ENCODE measurements at regions not wholly inside any gene's neighbourhood (a gene's known extent, or its start where the extent isn't known, plus 50 kb on each side); places are given as distances from the start of the nearest gene placed in this dataset.

DNA sequence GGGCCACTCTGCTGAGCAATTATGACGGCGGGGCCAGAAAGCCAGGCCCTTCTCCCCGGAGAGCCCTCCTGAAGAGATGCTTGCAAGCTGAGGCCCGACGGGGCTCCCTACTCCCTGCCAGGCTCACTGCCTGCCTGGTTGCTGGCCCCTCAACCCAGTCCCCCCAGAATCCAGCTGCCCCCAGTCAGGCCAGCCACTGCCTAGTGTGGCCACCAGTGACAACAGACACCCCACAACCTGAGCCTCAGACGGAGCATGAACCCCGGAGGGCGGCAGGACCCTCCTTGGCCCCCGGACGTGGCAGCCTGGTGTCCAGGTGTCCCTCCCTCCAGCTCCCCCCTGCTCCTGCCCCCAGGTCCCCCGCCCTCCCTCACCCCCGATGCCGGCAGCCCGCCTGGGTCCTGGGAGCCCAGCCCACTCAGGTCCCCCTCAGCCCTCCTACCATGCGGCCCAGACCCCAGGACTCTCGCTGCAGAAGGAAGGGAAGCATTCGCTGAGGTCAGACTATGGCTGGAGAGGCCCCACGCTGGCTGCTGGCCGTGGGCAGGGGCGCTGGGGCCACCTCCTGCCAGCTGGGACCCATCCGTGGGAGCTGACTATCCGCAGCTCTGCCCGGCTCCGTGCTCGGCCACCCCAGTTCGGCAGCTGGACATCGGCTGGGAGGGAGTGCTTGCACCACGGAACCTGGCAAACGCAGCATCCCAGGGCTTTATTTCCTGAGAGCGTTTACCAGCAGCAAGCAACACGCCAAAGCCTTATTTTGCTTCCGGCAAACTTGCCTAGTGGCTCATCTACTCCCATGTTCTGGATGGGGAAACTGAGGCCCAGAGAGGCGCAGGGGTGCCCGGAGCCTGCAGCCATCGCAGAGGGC, 89.8 kb downstream of the UNCX start:
- H3K36me3 ChIP-seq (replicated peaks; ENCODE audit: control insufficient read depth, insufficient read depth, low read length): no peaks in the 10 kb centered on the region
- no peak overlapping the region for H3K4me3 ChIP-seq (ENCODE audit: insufficient read depth, low read depth, low read length)
- no peaks in the 10 kb centered on the region for H3K27me3 ChIP-seq (ENCODE audit: control insufficient read depth, insufficient read depth, low read length)
- peak; percentile 51 for DNase-seq

DNA sequence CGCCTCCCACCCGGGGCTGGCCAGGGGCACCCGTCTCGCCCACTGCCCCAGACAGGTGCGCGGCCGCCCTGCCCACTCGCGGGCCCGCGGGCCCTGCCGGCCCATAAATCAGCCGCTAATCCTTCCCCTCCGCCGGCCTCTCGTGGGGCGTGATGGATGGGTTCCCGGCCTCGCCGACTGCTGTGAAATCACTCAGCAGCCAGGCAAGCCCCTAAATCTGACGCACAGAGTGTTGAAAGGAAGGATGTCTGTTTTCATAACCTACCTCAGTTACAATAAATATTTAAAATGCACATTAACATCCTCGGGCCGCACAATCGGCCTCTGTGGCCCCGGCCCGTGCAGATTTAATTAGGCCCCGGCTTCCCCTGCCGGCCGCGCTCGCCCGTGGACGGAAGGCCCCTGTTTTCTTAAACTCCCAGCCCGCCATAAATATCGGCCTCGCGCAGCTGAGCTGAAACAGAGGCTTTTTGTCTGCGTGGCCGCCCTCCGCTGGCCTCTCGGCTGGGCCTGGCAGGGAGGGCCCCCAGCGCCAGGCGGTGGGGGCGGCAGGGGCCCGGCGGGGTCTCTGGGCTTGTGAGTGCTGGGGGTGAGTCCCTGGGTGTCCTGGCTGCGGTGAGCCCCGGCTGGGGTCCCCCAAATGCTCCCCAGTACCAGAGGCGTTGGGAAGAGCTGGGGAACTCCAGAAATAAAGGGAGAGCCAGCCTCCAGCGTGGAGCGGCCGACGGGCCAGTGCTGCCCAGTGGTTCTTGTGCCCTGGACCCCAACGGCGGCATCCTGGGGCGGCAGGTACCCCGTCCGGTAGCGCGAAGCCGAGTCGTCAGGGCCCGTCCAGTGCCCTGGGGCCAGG, 90.7 kb downstream of the UNCX start:
- Histone ChIP-seq H3K4me3 (ENCODE audit: insufficient read depth, low read depth, low read length) (no peak overlapping the region), H3K27me3 (ENCODE audit: control insufficient read depth, insufficient read depth, low read length) (no peaks in the 10 kb centered on the region), H3K36me3 (replicated peaks; ENCODE audit: control insufficient read depth, insufficient read depth, low read length) (no peaks in the 10 kb centered on the region)
- peak; percentile 63 for DNase-seq

DNA sequence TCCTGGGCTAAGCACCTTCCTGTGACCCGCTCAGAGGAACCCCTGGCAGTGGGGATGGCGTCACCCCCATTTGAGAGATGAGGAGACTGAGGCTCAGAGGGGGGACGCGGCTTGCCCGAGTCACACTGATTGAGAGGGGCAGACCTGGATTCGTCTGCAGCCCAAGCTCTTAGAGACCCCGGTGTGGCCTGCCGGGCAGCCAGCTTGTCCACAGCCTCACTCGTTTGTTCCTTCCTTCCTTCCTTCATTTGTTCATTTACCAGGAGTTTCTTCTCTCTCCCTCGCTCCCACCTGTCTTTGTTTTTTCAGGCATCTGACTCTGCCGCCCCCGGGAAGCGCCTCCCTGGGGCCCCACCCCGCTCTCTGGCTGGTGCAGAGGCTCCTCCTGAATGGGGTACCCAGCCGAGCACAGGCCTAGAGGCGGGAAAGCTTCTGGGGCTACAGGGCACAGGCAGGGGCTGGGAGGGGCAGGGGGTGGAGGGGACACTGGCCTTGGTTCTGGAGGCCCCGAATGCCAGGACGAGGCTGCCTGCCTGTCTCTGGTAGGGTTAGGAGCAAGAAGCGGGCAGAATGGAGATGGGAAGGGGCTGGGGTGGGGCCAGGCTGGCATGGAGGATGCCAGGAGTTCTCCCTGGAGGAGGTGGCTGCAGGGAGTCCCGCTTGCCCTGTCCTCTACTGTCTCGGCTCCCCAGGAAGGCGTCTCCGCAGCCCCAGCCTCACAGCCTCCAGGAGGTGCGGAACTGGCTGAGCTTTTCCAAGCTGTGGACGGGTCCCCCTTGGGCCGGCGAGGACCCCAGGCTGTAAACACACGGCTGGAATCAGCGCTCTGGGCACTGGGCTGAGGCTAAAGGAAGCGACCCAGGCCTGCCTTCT, 91.6 kb downstream of the UNCX start:
- Histone ChIP-seq H3K4me3 (ENCODE audit: insufficient read depth, low read depth, low read length) (no peak overlapping the region), H3K36me3 (replicated peaks; ENCODE audit: control insufficient read depth, insufficient read depth, low read length) (no peaks in the 10 kb centered on the region), H3K27me3 (ENCODE audit: control insufficient read depth, insufficient read depth, low read length) (no peaks in the 10 kb centered on the region)
- peak; percentile 62 for DNase-seq

DNA sequence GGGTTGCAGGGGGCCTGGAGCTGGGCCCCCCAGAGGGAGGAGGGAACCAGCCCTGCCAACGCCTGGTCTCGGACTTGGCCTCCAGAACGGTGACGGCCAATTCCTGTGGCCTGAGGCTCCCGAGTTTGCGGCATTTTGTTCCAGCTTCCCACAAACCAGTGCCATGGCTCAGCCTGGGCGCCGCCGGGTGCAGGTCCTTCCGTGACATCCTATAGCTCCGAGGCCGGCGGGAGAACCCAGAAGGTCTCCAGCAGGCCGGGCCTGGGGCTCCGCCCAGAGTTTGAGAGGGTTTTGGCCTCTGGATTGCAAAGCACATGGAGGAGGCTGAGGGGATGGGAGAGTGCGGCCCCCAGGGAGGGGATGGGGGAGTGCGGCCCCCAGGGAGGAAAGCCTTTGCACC, 92.6 kb downstream of the UNCX start:
- Histone ChIP-seq H3K27me3 (ENCODE audit: control insufficient read depth, insufficient read depth, low read length) (no peaks in the 10 kb centered on the region), H3K4me3 (ENCODE audit: insufficient read depth, low read depth, low read length) (no peak overlapping the region), H3K36me3 (replicated peaks; ENCODE audit: control insufficient read depth, insufficient read depth, low read length) (no peaks in the 10 kb centered on the region)
- DNase-seq: peak; percentile 65

DNA sequence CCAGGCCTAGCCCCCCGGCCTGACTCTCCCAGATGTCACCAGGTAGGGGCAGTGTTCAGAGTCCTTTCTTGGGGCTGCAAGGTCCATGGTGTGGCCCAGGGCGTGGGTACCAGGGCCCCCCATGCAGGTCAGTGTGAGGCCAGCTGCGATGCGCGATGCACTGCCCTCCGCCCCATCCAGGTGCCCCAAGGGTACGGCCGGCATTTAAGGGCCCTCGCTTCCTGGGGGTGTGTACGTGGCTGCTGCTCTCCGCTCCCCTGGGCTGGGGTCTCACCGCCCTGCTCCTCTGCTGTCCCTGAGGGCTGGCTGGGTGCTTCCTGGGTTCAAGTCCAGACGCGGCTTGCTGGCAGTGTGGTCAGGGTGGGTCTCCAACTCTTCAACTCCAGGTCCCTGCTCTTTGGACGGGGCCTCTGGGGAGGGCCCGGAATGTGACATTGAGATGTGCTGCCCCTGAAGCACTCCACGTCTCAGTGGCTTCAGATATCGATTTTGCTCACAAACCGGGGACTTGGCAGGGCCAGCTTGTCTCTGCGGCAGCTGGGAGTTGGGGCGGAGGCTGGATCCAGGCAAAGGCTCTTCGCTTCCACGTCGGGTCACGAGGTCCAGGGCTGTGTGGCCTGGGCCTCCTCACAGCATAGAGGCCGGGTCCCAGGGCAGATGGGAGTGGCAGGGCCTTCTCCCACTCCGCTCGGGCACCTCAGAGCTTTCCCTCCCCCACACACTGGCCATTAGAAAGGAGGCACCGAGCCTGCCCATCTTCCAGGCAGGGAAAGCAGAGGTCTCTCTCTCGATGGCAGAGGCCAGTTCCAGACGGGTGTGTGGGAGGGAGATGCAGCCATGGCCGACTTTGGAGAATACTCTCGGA, 93.2 kb downstream of the UNCX start:
- peak; percentile 61 for DNase-seq
- H3K36me3 ChIP-seq (replicated peaks; ENCODE audit: control insufficient read depth, insufficient read depth, low read length): no peaks in the 10 kb centered on the region
- no peak overlapping the region for H3K4me3 ChIP-seq (ENCODE audit: insufficient read depth, low read depth, low read length)
- no peaks in the 10 kb centered on the region for H3K27me3 ChIP-seq (ENCODE audit: control insufficient read depth, insufficient read depth, low read length)

DNA sequence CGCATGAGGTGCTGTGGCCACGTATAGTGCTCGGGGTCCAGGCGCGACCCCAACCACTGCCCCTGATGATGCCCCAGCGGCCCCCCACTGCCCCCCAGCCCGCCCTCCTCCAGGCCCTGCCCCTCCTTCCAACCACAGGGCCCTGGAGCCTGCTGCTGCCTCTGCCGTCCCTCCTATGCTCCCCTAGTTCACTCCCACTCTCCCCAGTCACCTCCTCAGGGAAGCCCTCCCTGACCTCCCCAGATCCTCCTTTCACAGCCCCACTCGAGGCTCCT, 93.8 kb downstream of the UNCX start:
- no peak for DNase-seq
- Histone ChIP-seq H3K27me3 (ENCODE audit: control insufficient read depth, insufficient read depth, low read length) (no peaks in the 10 kb centered on the region), H3K4me3 (ENCODE audit: insufficient read depth, low read depth, low read length) (no peak overlapping the region), H3K36me3 (replicated peaks; ENCODE audit: control insufficient read depth, insufficient read depth, low read length) (no peaks in the 10 kb centered on the region)

DNA sequence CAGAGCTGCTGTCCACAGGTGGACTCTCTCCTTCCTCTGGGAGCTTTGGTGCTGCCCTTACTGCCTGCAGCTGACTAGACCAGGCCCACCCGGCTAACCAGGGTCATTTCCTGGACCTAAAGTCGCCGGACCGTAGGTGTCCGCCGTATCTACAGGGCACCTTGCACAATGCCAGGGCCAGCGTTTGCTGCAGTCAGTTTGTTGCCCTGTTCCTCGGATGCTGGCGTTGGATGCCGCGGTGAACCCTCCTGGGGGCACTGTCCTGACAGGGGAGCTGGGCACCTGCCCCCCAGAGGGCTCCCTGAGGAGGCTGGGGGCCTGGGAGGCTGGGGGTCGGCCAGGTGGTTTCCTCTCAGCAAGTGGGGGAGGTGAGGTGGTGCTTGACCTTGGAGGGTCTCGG, 96.6 kb downstream of the UNCX start:
- peak; percentile 30 for DNase-seq
- Histone ChIP-seq H3K27me3 (ENCODE audit: control insufficient read depth, insufficient read depth, low read length) (no peaks in the 10 kb centered on the region), H3K36me3 (replicated peaks; ENCODE audit: control insufficient read depth, insufficient read depth, low read length) (no peaks in the 10 kb centered on the region), H3K4me3 (ENCODE audit: insufficient read depth, low read depth, low read length) (no peak overlapping the region)

DNA sequence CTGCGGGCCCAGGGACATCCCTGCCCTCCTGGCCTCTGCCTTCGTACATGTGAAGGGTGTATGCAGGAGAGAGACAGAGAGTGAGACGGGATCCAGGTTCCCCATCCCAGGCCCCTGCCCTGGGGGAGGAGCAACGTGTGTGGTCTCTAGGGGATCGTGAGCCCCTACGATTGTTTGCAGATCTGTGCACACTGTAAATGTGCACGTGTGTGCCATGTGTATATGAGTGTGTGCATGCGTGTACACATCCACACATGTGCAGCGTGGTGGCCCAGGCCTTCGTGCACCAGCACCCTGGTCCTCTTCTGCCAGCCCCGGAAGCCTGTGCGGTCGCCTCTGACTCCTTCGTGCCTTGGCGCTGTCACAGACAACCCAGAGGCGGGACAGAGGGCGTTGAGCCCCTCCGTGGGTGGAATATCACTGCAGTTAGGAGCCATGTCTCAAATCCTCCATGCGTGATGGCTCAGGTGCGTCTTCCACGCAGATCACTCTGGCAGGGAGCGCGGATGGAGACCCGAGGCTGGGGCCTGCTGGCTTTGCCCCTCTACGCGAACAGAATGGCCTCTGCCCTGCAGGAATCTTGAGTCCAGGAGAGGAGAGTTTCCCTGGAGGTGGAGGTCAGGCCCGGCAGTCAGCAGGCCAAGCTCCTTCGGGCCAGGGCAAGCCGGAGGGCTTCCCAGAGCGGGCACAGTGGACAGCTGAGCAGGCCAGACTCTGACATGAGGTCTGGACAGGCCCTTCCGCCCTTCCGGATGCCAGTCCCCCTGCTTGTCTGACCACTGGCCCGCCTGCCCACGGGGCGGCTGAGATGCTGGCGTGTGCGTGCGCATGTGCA, 97.5 kb downstream of the UNCX start:
- DNase-seq: peak; percentile 61
- Histone ChIP-seq H3K27me3 (ENCODE audit: control insufficient read depth, insufficient read depth, low read length) (no peaks in the 10 kb centered on the region), H3K36me3 (replicated peaks; ENCODE audit: control insufficient read depth, insufficient read depth, low read length) (no peaks in the 10 kb centered on the region), H3K4me3 (ENCODE audit: insufficient read depth, low read depth, low read length) (no peak overlapping the region)

DNA sequence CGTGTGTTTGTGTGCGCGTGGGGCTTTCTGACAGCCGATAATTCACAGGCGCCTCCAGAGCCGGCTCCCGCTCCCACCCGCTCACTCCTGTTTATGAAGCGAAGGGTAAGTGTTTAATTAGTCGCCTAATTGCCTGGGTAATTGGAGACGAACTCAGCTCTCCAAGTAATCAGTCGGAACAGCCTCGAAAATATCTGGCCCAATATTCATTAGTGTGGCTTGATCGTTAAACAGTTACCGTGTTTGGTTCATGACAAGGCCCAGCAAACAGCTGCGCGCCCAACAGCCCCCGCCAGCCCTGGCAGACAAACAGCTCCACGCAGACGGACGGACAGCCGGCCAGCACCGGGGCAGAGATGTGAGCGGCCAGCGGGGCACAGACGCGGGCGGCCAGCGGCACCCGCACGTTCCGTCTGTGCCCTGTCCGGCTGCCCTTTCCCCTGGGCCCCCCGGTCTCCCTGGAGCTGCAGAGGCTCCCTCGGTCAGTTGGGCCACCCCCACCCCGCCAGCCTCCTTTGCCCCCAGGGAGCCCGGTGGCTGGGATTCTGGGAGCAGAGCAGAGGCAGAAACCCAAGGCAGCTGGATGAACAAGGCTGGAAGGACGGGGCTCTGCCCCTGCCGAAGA, 98.2 kb downstream of the UNCX start:
- Histone ChIP-seq H3K36me3 (replicated peaks; ENCODE audit: control insufficient read depth, insufficient read depth, low read length) (no peaks in the 10 kb centered on the region), H3K4me3 (ENCODE audit: insufficient read depth, low read depth, low read length) (no peak overlapping the region), H3K27me3 (ENCODE audit: control insufficient read depth, insufficient read depth, low read length) (no peaks in the 10 kb centered on the region)
- DNase-seq: no peak

DNA sequence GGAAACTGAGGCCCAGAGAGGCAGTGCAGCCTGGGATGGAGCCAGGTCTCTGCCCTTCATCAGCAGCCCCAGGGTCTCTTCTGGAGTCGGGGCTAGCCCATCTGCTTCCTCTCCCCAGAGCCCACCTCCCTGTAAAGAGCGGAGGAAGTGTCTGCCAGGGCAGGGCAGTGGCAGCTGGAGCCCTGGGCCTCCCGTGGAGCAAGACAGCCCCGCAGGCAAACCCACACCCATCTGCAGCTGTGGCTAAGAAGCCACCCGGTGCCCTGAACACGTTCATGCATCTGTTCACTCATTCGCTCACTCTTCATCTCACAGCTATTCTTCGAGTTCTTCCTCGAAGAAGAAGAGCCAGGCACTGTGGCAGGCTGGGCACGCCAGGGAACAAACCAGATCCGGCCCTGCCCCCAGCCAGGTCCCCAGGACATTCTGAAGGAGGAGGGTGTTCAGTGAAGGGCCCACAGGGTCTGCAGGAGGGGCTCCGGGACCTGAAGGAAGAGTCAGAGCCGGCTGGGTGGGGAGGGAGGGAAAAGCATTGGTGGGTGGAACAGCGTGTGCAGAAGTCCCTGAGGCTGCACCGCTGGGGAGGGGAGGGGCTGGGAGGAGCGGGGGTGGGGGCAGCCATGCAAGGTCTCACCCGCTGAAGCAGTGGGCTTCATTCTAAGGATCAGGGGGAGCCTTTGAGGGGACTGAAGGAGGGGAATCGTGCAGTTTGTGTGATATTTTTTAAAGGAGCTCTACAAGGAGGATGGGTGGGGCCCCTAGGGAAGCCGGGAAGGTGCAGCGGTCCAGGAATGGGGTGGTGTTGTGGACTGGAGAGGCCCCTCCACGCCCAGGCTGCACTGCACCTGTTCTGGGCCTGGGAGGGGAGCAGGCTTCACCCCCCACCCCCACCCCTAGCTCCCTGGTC, 99.1 kb downstream of the UNCX start:
- Histone ChIP-seq H3K4me3 (ENCODE audit: insufficient read depth, low read depth, low read length) (no peak overlapping the region), H3K36me3 (replicated peaks; ENCODE audit: control insufficient read depth, insufficient read depth, low read length) (no peaks in the 10 kb centered on the region), H3K27me3 (ENCODE audit: control insufficient read depth, insufficient read depth, low read length) (no peaks in the 10 kb centered on the region)
- DNase-seq: no peak

DNA sequence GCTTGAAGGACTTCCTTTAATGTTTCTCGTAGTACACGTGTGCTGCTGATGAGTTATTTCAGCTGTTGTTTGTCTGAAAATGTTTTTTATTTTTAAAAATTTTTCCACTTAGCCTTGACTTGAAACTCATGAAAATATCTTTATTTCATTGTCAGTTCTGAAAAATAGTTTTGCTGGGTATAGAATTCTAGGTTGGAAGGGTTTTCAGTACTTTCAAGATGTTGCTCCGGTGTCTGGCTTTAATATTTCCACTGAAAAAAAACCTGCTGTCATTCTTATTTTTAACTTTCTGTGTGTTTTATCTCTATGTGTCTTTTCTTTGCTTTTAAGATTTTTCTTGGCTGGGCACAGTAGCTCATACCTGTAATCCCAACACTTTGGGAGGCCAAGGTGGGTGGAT, 103.8 kb downstream of the UNCX start:
- no peak for DNase-seq

DNA sequence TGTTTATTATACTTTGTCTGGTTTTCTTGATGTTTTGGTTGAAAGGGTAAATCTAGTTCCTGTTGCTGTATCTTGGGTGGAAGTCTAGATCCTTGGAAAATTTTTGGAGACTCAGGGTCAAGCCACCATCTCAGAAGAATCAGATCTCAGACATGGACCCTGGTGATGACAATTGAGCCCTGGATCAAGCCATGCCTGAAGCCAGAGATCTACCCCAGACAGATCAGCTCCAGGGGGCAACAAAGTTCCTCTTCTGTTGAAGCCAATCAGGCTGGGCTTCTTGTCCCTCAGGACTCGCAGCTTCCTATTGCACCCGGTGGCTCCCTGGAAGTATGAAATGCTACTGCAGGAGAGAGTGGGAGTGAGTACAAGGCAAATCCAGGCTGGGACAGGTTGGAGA, 106.9 kb downstream of the UNCX start:
- DNase-seq: no peak
- Histone ChIP-seq H3K27me3 (ENCODE audit: control insufficient read depth, insufficient read depth, low read length) (no peaks in the 10 kb centered on the region), H3K4me3 (ENCODE audit: insufficient read depth, low read depth, low read length) (no peak overlapping the region)

More for the DNA sequence above, 103.8 kb downstream of the UNCX start:
- H3K27me3 ChIP-seq (ENCODE audit: control insufficient read depth, insufficient read depth, low read length): no peaks in the 10 kb centered on the region
- H3K4me3 ChIP-seq (ENCODE audit: insufficient read depth, low read depth, low read length): no peak overlapping the region
- no peaks in the 10 kb centered on the region for H3K36me3 ChIP-seq (replicated peaks; ENCODE audit: control insufficient read depth, insufficient read depth, low read length)

More for the DNA sequence above, 106.9 kb downstream of the UNCX start:
- H3K36me3 ChIP-seq (replicated peaks; ENCODE audit: control insufficient read depth, insufficient read depth, low read length): no peaks in the 10 kb centered on the region

Measured in H7 (cell line).